GM18907 (cell line): ENCODE measurements at regions not wholly inside any gene's neighbourhood (a gene's known extent, or its start where the extent isn't known, plus 50 kb on each side); places are given as distances from the start of the nearest gene placed in this dataset.
A peak's percentile ranks its signal among the peaks of the same experiment; 100 is the strongest.

Experiments used
- ATAC-seq: cut with Tn5 transposase; IDR thresholded peaks from one replicate; pipeline ENCODE4 v1.9.1; 2021; ENCODE audit warnings: mild to moderate bottlenecking, moderate library complexity; ENCODE audit not compliant: unreplicated experiment

DNA sequence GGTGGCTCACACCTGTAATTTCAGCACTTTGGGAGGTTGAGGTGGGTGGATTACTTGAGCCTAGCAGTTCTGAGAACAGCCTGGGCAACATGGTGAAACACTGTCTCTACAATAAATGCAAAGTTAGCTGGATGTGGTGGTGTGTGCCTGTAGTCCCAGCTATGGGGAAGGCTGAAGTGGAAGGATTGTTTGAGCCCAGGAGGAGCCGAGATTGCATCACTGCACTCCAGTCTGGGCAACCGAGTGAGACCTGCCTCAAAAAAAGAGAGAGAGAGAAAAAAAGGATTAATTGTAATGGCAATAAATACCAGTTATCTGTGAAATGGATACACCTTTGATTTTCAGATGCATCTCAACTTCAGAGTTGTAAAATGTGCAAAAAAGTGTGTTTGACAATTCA is 58.8 kb downstream of the SPRY1 start:
- no peak for ATAC-seq

DNA sequence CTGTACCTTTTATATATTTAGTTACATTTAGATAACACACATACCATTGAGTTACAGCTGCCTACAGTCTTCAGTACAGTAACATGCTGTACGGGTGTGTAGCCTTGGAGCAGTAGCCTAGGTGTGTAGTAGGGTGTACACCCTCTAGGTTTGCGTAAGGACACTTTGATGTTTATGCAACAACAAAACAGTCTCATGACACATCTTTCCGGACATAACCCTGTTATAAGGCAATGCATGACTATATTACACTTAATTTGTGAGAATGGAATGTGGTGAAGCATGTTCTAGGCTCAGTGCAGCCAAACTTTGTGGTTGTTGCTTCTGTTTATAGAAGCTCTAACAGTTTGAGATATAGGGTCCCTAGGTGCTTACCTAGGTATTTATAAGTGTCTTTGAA is 65.4 kb downstream of the SPRY1 start:
- ATAC-seq, result no peak

DNA sequence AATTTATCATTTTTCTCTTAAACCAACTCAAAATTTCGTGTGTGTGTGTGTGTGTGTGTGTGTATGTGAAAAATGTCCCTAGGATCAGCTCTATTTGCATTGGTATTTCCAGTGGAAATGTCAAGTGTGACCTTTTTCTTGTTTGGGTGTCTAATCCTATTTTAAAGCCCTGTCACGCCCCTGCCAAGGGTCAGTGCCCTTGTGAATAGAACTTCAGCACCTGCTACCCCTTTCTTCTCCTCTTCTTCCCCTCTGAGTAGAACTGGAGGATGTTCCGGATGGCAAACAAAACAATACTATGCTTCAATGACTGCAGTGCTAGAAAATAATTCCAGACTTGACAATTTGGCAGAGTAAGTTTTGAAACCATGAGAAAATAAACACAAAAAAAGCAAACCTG is 67.3 kb downstream of the SPRY1 start:
- ATAC-seq, result no peak

DNA sequence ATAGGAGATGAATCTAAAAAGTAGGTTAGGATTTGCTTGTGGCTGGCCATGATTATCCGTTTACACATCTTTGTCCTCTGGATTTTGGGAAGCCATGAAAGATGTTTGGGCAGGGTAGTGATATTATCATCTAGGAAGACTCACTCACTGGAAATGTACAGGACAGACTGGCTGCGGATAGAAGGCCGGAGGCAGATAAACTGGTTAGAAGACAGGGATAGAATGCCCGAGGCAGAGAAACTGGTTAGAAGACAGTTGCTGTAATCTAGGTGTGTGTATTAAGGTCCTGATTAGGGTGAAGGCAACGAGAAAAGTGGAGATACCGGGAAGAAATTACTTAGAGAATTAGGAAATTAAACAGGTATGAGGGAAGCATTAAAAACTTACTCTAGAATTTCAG is 68.8 kb downstream of the SPRY1 start:
- no peak for ATAC-seq

DNA sequence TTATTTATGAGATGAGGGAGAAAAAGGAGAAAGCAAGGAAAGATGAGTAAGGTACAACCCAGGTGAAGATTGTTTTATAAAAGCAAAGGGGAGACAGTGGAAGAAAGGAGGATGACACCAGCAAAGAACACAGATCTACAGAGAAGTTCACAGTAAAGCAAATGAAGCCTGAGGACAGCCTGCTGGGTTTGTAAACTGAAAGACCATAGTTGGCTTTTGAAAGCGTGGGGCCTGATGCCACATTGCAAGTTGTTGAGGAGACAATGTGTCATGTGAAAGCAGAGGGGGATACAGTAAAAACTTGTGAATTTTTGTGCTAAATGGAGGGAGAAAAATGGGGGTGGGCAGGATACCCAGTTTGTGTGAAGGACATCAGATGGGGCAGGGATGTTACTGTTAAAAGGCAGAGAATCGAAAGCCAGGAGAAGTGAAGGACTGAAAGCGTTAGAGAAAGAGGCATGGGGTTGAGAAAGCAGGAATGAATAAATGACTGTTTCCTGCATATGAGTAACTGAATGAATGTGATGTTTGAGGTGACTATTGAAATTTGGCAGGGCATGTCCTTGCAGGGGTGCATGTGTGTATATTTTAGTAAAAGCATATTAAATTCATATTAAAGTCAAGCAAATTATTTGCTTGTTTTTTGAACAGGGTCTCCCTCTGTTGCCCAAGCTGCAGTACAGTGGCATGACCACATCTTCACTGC is 69.6 kb downstream of the SPRY1 start:
- ATAC-seq, result no peak

DNA sequence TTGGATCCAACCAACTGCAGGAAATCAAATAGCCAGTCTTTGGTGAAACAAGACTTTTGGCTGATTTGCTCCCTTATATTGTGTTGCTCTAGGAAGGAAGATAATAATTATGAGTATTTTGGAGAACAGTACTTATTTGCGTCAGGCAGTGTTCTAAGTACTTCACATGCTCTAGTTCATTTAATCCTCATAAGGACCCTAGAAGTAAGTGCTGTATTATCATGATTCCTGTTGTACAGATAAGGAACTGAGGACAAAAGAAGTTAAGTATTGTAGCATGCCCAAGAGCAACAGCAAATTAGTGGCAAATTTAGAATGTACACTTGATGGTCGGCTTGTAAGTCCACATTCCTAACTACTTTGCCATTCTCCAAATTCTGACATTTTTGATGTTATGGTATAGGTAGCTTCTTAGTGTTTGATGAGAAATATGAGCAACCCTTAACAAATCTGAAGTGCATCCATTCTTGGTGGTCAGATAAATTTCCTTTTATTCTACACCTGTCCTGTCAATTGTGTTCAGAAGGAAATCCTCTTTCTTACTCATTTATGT is 72.0 kb downstream of the SPRY1 start:
- no peak for ATAC-seq

DNA sequence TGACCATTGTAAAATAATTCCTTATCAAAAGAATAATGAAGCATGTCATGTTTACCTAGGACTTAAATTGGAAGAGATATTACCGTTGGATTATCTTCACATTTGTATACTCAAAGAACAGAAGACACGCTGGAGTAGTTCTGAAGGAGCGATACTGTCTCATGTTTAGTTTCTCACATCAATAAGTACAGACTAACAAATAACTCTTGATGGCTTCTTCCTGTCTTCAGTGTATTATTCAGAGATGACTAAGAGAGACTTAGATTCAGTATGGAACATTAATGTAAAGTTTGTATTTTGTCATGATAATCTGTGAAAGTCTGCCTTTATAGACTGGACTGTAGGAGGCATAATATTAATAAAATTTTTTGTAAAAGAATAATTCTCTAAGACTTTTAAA is 72.7 kb downstream of the SPRY1 start:
- ATAC-seq, result no peak

DNA sequence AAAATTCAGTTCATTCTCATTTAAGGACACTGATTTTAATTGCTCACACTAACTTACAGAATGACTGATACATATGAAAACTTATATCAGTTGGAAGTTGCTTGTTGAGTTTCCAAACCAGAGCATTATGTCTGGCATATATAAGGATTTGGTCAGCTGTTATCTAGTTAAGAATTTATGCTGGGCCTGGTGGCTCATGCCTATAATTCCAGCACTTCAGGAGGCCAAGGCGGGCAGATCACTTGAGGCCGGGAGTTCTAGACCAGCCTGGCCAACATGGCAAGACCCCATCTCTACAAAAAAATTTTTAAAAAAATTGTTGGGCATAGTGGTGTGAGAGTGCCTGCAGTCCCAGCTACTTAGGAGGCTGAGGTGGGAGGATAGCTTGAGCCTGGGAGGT is 73.1 kb downstream of the SPRY1 start:
- ATAC-seq, result no peak

DNA sequence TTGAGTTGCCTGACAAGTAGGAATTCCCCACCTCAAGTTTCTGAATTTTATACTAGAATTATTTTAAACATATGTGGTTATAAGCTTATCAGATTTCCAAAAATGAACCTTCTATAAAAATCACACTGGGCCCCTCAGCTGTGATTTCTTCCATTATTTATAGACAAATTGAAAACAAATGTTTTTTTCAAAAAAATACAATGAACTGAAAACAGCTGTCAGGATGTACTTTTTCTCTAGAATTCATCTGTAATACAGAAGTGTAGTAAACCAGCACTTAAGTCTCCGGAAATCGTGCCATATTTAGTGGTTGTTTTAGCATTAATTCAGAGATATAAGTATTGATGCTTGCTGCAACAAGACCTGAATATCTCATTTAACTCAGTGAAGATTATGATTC is 74.0 kb downstream of the SPRY1 start:
- ATAC-seq, result no peak

DNA sequence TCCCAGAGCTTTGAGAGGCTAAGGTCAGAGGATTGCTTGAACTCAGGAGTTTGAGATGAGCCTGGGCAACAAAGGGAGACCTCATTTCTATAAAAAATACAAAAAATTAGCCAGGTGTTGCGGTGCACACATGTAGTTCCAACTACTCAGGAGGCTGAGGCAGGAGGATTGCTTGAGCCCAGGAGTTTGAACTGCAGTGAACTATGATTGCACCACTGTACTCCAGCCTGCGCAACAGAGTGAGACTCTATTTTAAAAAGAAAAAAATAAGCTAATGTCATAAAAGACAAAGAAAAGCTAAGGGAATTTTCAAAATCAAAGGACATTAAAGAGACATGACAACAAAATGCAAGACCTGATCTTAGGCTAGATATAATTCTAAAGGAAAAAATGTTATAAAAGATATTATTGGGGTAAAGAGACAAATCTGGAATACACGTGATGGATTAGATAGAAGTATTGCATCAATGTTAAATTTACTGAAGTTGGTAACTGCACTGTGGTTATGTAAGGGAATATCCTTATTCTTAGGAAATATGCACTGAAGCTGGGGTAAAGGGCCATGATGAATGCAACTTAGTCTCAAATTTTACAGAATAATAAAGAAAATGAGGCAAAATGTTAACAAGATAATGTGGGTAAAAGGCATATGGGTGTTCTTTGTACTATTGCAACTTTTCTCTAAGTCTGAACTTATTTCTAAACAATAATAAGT is 75.2 kb downstream of the SPRY1 start:
- ATAC-seq, result no peak

DNA sequence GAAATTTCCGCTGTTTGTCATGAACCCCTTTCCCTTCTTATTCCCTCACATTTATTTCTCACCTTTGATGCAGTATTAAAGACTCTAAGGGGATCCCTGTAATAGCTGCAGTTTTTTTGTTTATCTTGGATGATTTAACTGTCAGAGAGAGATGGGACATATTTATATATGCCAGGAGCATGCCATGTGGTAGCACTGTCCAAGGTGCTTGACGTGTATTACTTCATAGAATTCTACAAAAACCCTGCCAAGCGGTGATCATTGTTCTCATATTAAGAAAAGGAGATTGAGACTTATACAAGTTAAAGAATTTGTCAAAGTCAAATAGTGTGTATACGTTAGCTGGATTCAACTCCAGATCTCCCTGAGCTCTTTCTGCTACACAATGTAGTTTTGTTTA is 78.2 kb downstream of the SPRY1 start:
- no peak for ATAC-seq

DNA sequence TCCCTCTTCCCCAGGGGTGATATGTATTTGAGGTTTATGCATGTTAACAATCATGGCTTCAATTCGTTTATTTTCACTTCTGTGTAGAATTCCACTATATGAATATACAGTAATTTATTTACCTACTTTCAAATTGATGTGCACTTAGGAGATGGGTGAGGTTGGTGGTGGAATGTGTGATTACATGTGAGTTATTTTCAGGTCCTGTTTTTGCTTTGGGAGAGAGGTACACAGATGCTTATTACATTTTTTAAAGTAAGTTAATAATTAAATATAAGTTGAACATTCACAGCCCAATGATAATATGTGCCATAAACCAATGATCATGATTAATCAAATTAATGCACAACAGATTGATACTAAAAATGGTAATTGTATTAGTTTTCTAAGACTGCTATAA is 79.5 kb downstream of the SPRY1 start:
- no peak for ATAC-seq

DNA sequence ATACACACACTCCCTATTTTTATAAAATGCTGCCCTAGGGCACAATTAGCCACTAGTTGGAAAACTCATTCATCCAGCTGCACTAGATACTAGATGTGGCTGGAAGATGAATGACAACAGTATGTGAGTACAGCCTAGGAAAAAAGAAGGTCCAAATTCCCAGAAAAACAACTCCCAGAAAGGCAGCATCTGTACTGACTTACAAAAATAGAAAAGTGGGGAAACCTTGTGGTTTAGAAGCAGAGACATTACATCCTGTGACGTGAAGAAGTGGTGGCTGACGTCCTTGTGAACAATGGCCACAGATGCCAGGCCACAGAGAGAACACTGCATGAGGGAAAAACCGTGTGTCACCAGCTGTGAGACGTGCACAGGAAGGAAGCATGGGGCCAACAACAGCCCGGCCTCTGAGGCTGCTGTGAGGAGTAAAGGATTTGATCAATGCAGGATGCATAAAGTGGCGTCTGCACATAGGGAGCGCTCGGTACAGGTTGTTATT is 81.2 kb downstream of the SPRY1 start:
- ATAC-seq, result peak; percentile 81

DNA sequence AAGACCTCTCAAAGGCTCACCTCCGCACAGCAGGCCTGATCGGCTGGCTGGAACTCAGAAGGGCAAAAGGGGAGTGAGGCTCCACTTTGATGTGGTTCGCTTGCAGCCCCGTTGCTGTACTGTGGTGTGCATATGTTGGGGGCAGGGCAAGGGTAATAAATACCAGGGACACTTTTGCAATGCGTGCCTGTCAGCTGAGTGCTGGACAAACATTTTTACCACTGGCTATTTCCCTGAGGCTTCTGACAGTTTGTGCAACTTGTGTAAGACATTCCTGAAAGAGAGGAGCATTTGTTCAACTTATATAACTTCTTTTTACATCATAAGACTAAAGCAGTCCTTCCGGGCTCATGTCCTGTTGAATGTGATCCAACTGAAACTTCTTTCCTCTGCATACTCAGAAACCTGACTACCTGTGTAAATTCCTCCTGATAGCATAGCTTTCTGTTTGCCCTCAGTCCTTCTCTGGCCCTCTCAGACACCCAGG is 82.3 kb downstream of the SPRY1 start:
- no peak for ATAC-seq

DNA sequence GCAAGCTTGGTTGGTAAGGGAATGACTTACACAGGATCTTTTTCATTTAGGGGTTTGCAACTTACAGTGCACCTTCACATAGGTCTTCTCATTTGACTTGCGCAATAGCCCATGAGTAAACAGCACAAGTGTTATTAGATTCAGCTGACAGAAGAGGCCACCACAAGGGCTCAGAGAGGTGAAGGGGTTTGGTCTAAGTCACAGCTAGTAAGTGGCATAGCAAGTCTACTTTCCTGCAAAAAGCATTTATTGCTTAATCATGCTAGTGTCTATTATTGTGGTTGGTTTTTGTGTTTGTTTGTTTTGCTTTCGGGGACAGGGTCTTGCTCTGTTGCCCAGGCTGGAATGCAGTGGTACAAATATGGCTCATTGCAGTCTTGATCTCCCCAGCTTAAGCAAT is 83.3 kb downstream of the SPRY1 start:
- ATAC-seq, result no peak

DNA sequence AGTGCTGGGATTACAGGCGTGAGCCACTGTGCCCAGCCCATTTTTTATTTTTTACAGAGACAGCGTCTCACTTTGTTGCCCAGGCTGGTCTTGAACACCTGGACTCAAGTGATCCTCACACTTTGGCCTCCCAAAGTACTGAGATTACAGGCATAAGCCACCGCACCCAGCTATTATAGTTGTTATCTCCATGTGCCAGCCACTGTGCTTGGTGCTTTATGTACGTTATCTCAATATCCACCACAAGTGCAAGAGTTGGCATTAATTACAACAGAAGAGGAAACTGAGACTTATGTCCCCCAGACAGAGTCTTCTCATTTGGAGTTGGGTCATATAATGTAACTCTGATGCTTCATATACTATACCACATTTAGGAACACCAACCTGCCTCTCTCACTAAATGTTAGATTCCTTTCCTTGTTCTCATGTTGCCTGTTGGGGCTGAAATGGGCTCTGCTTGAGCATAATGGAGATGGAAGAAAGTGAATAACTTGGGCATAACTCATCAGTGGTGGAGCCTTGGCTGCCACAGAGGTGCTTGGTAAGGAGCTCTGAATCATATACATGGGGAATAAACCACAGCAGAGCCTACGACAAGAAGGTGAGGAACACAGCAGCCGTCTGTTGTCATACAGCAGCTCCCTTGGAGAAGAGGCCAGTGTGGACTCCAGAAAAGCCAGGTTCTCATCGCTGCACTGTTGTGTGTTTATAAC is 84.3 kb downstream of the SPRY1 start:
- ATAC-seq, result no peak

DNA sequence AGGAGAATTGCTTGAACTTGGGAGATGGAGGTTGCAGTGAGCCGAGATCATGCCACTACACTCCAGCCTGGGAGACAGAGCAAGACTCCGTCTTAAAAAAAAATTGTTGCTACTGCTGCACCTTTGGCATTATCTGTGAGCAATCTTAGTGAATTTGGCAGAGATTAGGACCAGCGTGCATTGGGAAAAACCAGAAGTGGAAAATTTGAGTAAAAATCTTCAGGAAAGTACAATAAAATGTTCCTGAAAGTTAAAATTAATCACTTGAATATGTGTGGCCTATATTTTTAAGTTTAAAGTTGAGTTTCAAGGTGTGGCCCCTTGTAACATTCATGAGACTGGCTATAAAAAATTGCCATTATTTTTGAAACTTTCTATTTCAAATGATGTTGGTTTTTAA is 85.1 kb downstream of the SPRY1 start:
- ATAC-seq, result no peak

DNA sequence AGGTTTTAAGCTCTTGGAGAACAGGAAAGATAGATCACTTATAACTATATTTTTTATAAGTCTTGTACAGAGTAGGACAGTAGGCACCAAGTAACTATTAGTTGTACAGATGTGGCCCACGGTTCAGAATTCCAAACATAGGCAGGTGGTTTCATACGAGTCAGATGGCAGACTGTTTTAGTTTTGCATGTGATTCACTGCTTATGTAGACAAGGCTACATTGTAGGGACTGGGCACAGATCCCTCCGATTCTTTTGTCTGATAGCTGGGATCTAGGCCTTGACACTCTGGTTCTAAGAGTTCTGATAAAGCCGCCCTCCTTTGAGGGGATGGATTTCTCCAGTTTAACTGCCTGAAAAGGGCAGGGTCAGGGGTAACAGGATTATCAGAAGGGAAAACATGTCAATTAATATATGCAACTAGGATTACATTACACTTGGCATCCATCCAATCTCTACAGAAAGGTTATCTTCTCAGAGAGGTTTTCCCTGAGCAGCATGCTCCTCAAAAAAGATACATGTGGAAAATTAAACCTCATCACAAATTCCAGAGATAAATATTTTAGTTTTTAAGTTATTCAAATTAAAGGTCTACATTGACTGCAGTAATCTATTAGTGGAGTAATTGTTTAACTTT is 87.8 kb downstream of the SPRY1 start:
- ATAC-seq, result no peak

DNA sequence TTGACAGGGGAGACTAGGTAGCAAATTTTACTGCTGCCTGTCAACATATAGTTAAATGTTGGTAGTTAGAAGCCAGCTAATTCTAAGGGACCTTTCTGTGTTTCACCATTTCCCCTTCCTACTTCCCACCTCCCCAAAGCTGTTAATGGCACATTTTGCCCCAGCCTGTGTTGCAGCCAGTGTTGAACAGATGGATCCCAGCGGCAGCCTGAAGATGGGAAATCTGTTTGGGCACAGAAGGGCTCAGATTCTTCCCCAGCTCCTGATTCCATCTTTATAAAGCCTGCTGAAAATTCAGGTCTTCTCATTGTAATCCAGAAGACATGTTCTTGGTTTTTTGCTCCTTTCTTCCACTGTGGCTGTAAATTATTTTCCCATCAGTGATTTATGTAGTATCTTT is 89.0 kb downstream of the SPRY1 start:
- no peak for ATAC-seq

DNA sequence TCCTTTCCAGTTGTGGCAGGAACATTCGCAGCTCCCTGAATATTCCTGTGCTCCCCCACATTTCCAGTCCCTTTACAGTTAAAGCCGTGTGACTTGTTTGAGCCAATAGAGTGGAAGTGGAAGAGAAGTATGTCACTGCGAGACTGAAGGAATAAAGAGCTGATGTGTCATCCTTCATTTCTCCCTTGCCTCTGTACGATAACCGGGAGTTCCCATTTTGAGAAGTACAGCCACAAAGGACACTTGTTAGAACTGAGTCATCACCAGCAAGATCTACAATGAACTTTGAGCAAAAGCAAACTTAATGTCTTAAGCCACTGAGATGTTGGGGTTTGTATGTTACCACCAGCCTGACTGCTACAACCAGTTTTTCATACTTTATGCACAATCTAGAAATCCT is 92.3 kb downstream of the SPRY1 start:
- ATAC-seq, result peak; percentile 96

DNA sequence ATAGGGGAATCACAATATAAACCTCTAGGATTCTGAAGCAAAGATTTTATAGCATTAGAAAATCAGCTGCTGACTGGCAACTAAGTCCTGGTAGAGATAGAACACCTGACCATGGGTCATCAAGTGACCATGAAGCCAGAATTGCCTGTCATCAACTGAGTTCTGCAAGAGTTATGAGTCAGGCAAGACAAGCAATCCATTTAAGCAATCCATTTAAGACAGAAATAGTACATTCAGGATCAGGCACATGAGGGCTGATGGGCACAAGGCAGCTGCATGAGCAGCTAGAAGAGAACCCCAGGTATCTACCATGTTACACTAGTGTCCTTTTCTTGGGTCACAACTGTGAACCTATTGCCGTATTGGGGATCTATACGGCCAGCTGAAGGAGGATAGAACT is 98.9 kb downstream of the SPRY1 start:
- no peak for ATAC-seq
